EL (cell line): ENCODE measurements at regions not wholly inside any gene's neighbourhood (a gene's known extent, or its start where the extent isn't known, plus 50 kb on each side); places are given as distances from the start of the nearest gene placed in this dataset.
"Not testable (repeated sequence)": the region's sequence is repeated elsewhere in the genome, so short reads cannot be mapped to it uniquely, and the experiment has no call there.

Source experiments
- DNase-seq: peaks from one replicate; pipeline ENCODE4 v3.0.0-alpha.2; 2016

- no peak for DNase-seq
Measured at GRCh38 chrX:138853936-138854335, 142.4 kb upstream of the FGF13 start.

- DNase-seq = no peak
Measured at GRCh38 chrX:138849521-138849920, 138.0 kb upstream of the FGF13 start.

- DNase-seq = no peak
Measured at GRCh38 chrX:138847930-138848329, 136.4 kb upstream of the FGF13 start.

GRCh38 chrX:138845786-138846185, 134.3 kb upstream of the FGF13 start:
- DNase-seq = no peak

GRCh38 chrX:138807400-138807799, 95.9 kb upstream of the FGF13 start:
- not testable (repeated sequence) for DNase-seq

GRCh38 chrX:138794246-138794645, 82.7 kb upstream of the FGF13 start:
- no peak for DNase-seq

- no peak for DNase-seq
Measured at GRCh38 chrX:138791551-138791950, 80.0 kb upstream of the FGF13 start.

GRCh38 chrX:138788771-138789170, 77.3 kb upstream of the FGF13 start:
- no peak for DNase-seq

- DNase-seq = not testable (repeated sequence)
Measured at GRCh38 chrX:138778576-138778909, 67.0 kb upstream of the FGF13 start.

GRCh38 chrX:138777908-138778575, 66.5 kb upstream of the FGF13 start:
- DNase-seq = not testable (repeated sequence)

GRCh38 chrX:138777230-138777629, 65.7 kb upstream of the FGF13 start:
- no peak for DNase-seq

GRCh38 chrX:138775517-138775916, 64.0 kb upstream of the FGF13 start:
- DNase-seq = peak; percentile 0

- no peak for DNase-seq
Measured at GRCh38 chrX:138771047-138771446, 59.5 kb upstream of the FGF13 start.

GRCh38 chrX:138769918-138770317, 58.4 kb upstream of the FGF13 start:
- DNase-seq = no peak

GRCh38 chrX:138765051-138765450, 53.5 kb upstream of the FGF13 start:
- no peak for DNase-seq

GRCh38 chrX:138763761-138764160, 52.2 kb upstream of the FGF13 start:
- no peak for DNase-seq

- no peak for DNase-seq
Measured at GRCh38 chrX:138761380-138761779, 49.9 kb upstream of the FGF13 start.
